ENCODE measurements at regions not wholly inside any gene's neighbourhood (a gene's known extent, or its start where the extent isn't known, plus 50 kb on each side); places are given as distances from the start of the nearest gene placed in this dataset.

- TF ChIP-seq, protein P1, sequence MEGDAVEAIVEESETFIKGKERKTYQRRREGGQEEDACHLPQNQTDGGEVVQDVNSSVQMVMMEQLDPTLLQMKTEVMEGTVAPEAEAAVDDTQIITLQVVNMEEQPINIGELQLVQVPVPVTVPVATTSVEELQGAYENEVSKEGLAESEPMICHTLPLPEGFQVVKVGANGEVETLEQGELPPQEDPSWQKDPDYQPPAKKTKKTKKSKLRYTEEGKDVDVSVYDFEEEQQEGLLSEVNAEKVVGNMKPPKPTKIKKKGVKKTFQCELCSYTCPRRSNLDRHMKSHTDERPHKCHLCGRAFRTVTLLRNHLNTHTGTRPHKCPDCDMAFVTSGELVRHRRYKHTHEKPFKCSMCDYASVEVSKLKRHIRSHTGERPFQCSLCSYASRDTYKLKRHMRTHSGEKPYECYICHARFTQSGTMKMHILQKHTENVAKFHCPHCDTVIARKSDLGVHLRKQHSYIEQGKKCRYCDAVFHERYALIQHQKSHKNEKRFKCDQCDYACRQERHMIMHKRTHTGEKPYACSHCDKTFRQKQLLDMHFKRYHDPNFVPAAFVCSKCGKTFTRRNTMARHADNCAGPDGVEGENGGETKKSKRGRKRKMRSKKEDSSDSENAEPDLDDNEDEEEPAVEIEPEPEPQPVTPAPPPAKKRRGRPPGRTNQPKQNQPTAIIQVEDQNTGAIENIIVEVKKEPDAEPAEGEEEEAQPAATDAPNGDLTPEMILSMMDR (conservative IDR thresholded peaks at IDR 0.05; ENCODE audit: low read length) = no peak
- TF ChIP-seq EZH2phosphoT487 (IDR thresholded peaks at IDR 0.05; ENCODE audit: borderline replicate concordance) = no peak
Observed at GRCh38 chr13:111555903-111556302, 235.5 kb downstream of the TEX29 start.

Data from Loucy (cell line).